GM13976 (cell line): ENCODE measurements at regions not wholly inside any gene's neighbourhood (a gene's known extent, or its start where the extent isn't known, plus 50 kb on each side); places are given as distances from the start of the nearest gene placed in this dataset.
"Not testable (repeated sequence)": the region's sequence is repeated elsewhere in the genome, so short reads cannot be mapped to it uniquely, and the experiment has no call there.

ENCODE experiments used
- DNase-seq: peaks from one replicate; pipeline ENCODE4 v3.0.0; 2012; ENCODE audit warnings: low spot score
- in situ Hi-C: fragments of 300-500 bp; cut with MboI; formaldehyde crosslinking; loops from one replicate; pipeline ENCODE4 v1.12.0; 2022; ENCODE audit warnings: low sequenced_read_pairs, mixed read lengths, inconsistent platforms; ENCODE audit not compliant: unreplicated experiment
- TF ChIP-seq, protein P1 (sequence below): IDR thresholded peaks from 2 replicates; pipeline ENCODE4 v1.5.1; 2012; ENCODE audit warnings: borderline replicate concordance, mild to moderate bottlenecking; ENCODE audit not compliant: insufficient read depth; ENCODE audit errors: extremely low read depth, missing control alignments, control extremely low read depth

DNA sequence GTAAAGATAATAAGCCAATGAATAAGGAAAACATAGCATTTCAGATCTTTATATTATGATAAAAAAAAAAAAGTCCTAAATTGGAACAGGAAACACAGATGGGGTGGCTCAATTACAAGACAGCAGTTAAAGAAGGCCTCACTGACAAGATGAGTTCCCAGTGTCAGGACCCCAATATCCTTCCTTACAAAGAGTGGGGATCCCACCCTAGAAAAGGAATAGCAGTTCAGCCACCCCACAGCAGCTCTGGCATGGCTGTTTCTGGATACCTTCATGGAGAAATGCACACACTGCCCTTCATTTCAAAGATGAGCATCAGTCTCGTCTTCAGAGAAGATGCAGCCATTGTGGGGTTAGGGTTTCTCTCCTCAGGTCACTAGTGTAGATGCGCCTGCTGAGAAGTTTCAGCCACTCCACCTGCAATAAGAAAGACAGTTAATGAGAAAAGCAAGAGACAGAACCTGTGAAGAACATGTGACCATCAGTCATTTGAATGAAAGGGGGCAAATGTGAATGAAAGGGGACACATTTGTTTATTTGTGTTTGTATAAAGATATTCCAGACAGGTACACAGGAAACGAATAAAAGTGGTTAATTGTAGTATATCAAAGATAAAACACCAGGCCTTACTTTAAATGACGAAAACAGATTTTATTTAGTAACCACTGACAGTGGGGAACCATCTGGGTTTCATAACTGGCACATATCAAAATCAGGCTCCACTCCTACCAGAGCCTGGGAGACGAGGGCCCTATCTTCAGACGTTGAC lies 121.3 kb upstream of the PRSS16 start:
- TF ChIP-seq, protein P1, sequence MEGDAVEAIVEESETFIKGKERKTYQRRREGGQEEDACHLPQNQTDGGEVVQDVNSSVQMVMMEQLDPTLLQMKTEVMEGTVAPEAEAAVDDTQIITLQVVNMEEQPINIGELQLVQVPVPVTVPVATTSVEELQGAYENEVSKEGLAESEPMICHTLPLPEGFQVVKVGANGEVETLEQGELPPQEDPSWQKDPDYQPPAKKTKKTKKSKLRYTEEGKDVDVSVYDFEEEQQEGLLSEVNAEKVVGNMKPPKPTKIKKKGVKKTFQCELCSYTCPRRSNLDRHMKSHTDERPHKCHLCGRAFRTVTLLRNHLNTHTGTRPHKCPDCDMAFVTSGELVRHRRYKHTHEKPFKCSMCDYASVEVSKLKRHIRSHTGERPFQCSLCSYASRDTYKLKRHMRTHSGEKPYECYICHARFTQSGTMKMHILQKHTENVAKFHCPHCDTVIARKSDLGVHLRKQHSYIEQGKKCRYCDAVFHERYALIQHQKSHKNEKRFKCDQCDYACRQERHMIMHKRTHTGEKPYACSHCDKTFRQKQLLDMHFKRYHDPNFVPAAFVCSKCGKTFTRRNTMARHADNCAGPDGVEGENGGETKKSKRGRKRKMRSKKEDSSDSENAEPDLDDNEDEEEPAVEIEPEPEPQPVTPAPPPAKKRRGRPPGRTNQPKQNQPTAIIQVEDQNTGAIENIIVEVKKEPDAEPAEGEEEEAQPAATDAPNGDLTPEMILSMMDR: no peak
- DNase-seq: no peak
- in situ Hi-C loops: no loop called here

DNA sequence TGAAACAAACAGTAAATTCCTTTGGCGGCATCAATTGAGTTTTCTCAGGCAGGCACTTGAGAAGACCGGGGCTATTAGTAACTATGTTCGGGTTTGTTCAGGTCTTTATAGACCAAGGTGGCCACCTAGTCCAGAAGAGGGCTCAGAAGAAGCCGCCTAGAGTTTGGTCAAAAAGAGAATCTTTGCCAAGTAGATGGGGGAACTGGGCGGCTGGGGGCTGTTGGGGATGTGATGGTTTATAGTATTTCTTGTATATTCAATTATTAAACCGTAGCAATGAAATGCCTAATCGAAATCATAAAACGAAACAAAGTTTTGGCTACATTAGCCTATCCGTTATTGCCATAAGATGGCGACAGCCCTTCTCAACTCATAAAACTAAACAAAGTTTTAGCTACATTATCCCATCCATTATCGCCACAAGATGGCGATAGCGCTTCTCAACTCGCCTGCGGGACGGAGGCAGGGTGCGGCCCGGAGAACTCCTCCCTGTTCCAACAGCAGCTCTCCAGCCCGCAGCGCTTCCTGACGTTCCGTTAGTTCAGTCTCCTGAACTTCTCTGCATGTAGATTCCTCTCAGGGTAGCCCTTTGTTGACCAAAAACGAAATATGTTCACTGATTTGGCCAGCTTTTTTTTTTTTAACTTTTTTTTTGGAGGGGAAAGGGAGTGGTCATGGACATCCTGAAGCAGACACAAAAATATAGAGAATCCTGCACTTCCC lies 120.5 kb upstream of the PRSS16 start:
- peak; percentile 67 for DNase-seq
- in situ Hi-C loops: no loop called here
- TF ChIP-seq, protein P1: peak; percentile 83

DNA sequence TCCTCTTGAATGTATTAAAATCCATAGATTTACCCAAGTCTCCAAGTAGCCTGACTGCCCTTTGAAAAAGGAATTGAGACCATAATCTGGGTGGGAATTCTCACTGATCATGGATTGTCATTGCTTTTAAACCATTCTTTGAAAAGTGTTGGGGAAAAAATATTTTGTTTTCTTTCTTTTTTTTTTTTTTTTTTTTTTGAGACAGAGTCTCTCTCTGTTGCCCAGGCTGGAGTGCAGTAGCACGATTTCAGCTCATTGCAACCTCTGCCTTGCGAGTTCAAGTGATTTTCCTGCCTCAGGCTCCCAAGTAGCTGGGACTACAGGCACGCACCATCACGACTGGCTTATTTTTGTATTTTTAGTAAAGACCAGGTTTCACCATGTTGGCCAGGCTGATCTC lies 119.6 kb upstream of the PRSS16 start:
- in situ Hi-C loops, DNase-seq: not testable (repeated sequence)

DNA sequence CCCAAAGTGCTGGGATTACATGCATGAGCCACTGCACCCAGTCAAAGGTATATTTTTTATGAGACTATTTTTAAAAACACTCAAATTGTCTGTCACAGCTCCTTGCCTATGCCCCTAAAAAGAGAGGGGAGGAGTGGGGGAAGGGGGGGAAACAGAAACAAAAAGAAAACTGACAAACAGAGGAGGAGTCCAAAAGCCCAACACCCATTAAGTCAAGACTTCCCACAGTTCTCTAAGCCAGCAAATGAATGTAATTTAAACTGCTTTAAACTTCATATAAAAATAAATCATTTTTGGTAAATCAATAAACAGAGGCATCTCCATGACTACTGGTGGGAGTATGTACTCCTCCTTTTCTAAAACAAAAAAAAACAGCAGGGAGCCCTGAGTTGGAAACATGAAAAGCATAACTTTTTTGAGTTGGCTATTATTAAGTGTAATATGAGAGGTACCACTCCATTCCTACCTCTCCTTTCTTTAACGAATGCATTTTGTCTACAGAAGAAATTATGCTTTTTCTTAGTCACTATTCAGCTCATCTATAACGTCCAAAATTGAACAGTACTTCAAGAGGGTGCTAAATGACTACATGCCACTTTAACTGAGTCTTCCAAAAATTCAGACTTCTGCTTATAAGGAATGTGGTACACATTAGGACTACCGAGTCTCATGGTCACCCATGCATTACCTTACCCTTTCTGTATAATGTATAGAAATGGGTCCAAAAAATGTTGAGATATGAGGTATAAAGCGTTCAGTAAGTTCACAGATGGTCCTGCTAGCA lies 119.0 kb upstream of the PRSS16 start:
- TF ChIP-seq, protein P1: no peak
- no peak for DNase-seq
- in situ Hi-C loops: no loop called here

DNA sequence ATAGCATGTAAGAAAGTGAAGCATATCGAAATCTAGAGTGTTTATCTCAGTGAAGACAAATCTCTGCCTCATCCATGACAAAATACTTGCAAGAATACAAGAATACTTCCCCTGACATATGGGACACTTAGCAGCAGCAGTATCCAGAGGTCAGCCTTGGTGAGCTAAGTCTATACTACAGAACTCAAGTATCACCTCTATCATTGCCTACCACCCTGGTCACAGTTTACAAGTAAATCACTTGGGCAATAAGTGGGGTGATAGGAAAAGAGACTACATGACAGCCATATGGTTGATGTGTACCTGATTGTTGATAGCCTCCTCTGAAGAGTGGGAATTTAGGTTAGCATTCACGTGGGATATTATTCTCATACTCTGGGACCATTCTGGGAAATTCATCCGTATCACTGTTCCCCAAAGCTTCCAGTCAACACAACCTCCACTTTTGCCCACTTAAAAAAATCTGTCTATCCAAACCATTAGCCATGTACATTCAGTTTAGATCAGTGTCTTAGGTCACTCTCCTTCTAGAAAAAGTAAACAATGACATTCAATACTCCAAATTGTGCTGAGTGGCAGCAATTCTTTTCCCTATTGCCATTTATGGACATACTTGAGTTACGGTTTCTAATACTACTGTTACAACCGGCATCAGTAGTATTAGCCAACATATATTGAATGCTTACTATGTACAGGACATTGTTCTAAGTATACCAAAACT lies 118.2 kb upstream of the PRSS16 start:
- in situ Hi-C loops: no loop called here
- DNase-seq: no peak
- TF ChIP-seq, protein P1: no peak

DNA sequence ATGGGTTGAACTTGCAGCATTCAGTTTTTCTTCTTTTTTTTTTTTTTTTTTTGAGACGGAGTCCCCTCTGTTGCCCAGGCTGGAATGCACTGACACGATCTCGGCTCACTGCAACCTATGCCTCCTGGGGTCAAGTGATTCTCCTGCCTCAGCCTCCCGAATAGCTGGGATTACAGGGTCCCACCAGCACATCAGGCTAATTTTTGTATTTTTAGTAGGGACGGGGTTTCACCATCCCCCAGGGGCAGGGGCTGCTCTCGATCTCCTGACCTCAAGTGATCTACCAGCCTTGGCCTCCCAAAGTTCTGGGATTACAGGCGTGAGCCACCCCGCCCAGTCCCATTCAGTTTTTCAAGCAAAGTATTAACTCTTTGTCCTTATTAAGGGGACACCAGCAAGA lies 117.6 kb upstream of the PRSS16 start:
- in situ Hi-C loops: loop anchor here (10.0 kb wide), 1 partner anchor 1095 kb away; a partner anchor contains a TSS
- TF ChIP-seq, protein P1: no peak

More for the DNA sequence above, 117.6 kb upstream of the PRSS16 start:
- no peak for DNase-seq
